ENCODE measurements at regions not wholly inside any gene's neighbourhood (a gene's known extent, or its start where the extent isn't known, plus 50 kb on each side); places are given as distances from the start of the nearest gene placed in this dataset.

DNA sequence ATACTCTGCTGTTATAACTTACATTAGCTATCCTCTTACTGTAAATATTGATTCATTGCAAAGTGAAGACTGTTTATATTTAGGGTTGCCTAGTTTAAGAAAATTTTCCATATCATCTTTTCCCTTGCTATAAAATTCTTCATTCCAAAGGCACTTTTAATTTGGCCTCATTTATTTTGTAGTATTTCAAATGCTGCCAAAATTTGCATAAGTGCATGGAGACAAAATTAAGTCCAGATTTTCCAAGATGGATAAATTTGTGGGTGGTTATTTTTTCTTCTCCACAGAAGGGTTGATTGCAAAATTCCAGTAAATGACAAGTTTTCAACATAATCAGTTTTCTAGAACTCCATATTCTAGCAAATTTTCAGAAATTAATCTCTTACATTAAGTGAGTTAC lies 141.5 kb upstream of the MTAP start:
- Histone ChIP-seq H3K36me3 (ENCODE audit: control insufficient read depth in 2 of 2, extremely low read depth in 1 of 2, insufficient read depth in 2 of 2, low read length in 2 of 2) (no peaks in the 10 kb centered on the region), H3K9me3 (ENCODE audit: control insufficient read depth, low read depth, low read length) (no peaks in the 10 kb centered on the region), H2AFZ (ENCODE audit: control insufficient read depth, low read length) (no peak overlapping the region), H3K27me3 (ENCODE audit: control insufficient read depth, extremely low read depth, insufficient read depth, low read length) (no peaks in the 10 kb centered on the region), H3K9ac (ENCODE audit: control insufficient read depth, extremely low read depth, insufficient read depth, low read length) (no peak overlapping the region), H3K79me2 (ENCODE audit: control insufficient read depth, insufficient read depth, low read length) (no peaks in the 10 kb centered on the region), H3K4me1 (ENCODE audit: control insufficient read depth, extremely low read depth, insufficient read depth, low read length) (peaks cover 3% of the 10 kb centered on the region), H3K27ac (ENCODE audit: control insufficient read depth, insufficient read depth, low read length) (no peak overlapping the region), H3K4me2 (ENCODE audit: control insufficient read depth, extremely low read depth, insufficient read depth, low read depth, low read length) (no peak overlapping the region), H4K20me1 (ENCODE audit: control insufficient read depth, extremely low read depth, insufficient read depth, low read length) (no peaks in the 10 kb centered on the region), H3K4me3 (ENCODE audit: control insufficient read depth in 2 of 3, extremely low read depth in 1 of 3, insufficient read depth in 2 of 3, low read depth in 1 of 3, low read length in 3 of 3) (no peak overlapping the region), H3K9me1 (ENCODE audit: control insufficient read depth, extremely low read depth, insufficient read depth, low read length) (no peaks in the 10 kb centered on the region)
- no peak for DNase-seq (ENCODE audit: low read depth, low spot score)
- dilution Hi-C loops (cut with MboI; ENCODE audit: extremely low pct_ligation_motif_present, low sequenced_read_pairs): no loop called here
- peak; percentile 39 for FAIRE-seq
- TF ChIP-seq, protein P1, sequence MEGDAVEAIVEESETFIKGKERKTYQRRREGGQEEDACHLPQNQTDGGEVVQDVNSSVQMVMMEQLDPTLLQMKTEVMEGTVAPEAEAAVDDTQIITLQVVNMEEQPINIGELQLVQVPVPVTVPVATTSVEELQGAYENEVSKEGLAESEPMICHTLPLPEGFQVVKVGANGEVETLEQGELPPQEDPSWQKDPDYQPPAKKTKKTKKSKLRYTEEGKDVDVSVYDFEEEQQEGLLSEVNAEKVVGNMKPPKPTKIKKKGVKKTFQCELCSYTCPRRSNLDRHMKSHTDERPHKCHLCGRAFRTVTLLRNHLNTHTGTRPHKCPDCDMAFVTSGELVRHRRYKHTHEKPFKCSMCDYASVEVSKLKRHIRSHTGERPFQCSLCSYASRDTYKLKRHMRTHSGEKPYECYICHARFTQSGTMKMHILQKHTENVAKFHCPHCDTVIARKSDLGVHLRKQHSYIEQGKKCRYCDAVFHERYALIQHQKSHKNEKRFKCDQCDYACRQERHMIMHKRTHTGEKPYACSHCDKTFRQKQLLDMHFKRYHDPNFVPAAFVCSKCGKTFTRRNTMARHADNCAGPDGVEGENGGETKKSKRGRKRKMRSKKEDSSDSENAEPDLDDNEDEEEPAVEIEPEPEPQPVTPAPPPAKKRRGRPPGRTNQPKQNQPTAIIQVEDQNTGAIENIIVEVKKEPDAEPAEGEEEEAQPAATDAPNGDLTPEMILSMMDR (optimal IDR thresholded peaks at IDR 0.05 in 1 of 3, IDR thresholded peaks at IDR 0.05 in 1 of 3, conservative IDR thresholded peaks at IDR 0.05 in 1 of 3; ENCODE audit: extremely low read depth in 1 of 3, insufficient read depth in 2 of 3, low read length in 3 of 3): no peak
- TF ChIP-seq EZH2 (IDR thresholded peaks at IDR 0.05; ENCODE audit: low read length): no peak

DNA sequence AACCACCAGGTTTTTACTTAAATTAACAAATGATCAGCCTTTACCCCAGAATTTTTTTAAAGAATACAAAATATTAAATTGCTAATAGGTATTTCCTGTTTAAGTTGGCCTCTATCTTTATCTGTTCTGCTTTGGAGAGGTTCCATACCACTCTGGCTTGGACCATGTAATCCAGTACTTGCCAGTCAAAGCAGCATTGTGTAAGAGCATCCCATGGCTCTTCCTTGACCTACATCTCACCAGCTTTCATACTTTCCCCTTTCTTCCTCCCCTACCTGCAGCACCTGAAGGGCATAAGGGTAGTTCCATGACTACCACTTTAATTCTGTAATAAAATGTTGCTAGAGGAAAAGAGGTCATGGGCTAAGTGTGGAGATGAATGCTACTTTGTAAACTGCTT lies 140.8 kb upstream of the MTAP start:
- FAIRE-seq (no peak), DNase-seq (ENCODE audit: low read depth, low spot score) (no peak)
- dilution Hi-C loops (cut with MboI; ENCODE audit: extremely low pct_ligation_motif_present, low sequenced_read_pairs): no loop called here
- Histone ChIP-seq H3K9me1 (ENCODE audit: control insufficient read depth, extremely low read depth, insufficient read depth, low read length) (no peaks in the 10 kb centered on the region), H3K79me2 (ENCODE audit: control insufficient read depth, insufficient read depth, low read length) (no peaks in the 10 kb centered on the region), H3K27me3 (ENCODE audit: control insufficient read depth, extremely low read depth, insufficient read depth, low read length) (no peaks in the 10 kb centered on the region), H3K4me1 (ENCODE audit: control insufficient read depth, extremely low read depth, insufficient read depth, low read length) (peaks cover 3% of the 10 kb centered on the region), H4K20me1 (ENCODE audit: control insufficient read depth, extremely low read depth, insufficient read depth, low read length) (no peaks in the 10 kb centered on the region), H3K4me3 (ENCODE audit: control insufficient read depth in 2 of 3, extremely low read depth in 1 of 3, insufficient read depth in 2 of 3, low read depth in 1 of 3, low read length in 3 of 3) (no peak overlapping the region), H3K9ac (ENCODE audit: control insufficient read depth, extremely low read depth, insufficient read depth, low read length) (no peak overlapping the region), H3K27ac (ENCODE audit: control insufficient read depth, insufficient read depth, low read length) (no peak overlapping the region), H3K4me2 (ENCODE audit: control insufficient read depth, extremely low read depth, insufficient read depth, low read depth, low read length) (no peak overlapping the region), H2AFZ (ENCODE audit: control insufficient read depth, low read length) (no peak overlapping the region), H3K9me3 (ENCODE audit: control insufficient read depth, low read depth, low read length) (no peaks in the 10 kb centered on the region), H3K36me3 (ENCODE audit: control insufficient read depth in 2 of 2, extremely low read depth in 1 of 2, insufficient read depth in 2 of 2, low read length in 2 of 2) (no peaks in the 10 kb centered on the region)
- TF ChIP-seq, protein P1 (optimal IDR thresholded peaks at IDR 0.05 in 1 of 3, IDR thresholded peaks at IDR 0.05 in 1 of 3, conservative IDR thresholded peaks at IDR 0.05 in 1 of 3; ENCODE audit: extremely low read depth in 1 of 3, insufficient read depth in 2 of 3, low read length in 3 of 3): no peak
- TF ChIP-seq EZH2 (IDR thresholded peaks at IDR 0.05; ENCODE audit: low read length): no peak
